GM18909 (cell line): ENCODE measurements at regions not wholly inside any gene's neighbourhood (a gene's known extent, or its start where the extent isn't known, plus 50 kb on each side); places are given as distances from the start of the nearest gene placed in this dataset.

ENCODE experiments used
- ATAC-seq: cut with Tn5 transposase; IDR thresholded peaks from one replicate; pipeline ENCODE4 v1.9.1; 2021; ENCODE audit warnings: mild to moderate bottlenecking; ENCODE audit not compliant: unreplicated experiment, poor library complexity

DNA sequence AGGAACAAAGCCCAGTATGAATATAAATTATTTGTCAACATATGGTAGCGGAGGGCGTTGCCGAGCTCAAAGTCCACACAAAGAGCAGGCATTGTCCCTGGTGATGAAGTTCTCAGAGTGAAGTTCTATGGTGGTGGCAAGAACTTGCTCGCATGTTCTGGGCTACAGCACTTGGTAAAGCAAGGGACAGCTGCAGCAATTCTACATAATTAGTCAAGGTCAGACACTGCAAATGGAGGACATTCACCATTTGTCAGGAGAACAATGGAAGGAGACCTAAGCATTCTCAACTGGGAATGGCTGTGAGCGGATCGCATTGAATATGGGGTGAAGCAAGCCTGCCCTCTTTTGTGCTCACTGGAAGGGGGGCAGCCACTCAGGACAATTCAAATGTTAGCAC, 503.8 kb upstream of the ADAMTS16 start:
- no peak for ATAC-seq

DNA sequence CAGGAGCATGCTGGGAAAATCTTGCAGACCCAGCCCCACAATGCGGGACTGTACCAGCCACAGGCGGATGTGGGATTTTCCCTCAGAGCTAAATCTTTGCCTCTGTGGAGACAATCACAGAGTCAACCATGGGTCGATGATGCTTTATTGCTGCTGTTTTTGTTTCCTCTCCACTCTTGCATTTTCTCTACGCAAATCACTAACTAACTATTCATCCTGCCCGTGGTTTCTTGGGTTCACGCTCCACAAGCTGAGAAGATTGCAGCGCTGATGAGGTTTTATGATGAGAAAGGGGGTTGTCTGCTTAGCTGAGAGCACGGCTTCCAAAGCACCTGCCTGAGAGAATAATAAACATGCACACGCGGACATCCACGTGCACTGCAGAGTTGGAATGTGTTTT, 500.2 kb upstream of the ADAMTS16 start:
- no peak for ATAC-seq

DNA sequence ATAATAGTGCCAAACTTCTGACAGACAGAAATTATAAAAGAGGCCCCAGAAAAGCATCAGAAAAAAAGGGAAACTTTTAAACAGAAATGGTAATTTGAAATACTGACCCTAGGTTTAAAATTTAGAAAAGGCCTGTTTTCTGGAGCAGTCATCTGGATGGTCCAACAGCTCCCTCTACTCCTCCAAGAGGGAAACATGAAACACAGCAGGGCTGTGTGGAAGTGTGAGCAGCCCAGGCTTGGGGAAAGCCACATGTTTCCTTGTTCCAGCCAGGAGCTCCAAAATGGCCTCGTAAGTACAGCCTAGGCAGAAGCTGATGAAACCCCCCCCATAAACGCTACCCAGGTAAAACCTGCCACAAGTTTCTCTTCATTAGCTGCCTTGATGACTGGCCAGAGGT, 499.3 kb upstream of the ADAMTS16 start:
- no peak for ATAC-seq

DNA sequence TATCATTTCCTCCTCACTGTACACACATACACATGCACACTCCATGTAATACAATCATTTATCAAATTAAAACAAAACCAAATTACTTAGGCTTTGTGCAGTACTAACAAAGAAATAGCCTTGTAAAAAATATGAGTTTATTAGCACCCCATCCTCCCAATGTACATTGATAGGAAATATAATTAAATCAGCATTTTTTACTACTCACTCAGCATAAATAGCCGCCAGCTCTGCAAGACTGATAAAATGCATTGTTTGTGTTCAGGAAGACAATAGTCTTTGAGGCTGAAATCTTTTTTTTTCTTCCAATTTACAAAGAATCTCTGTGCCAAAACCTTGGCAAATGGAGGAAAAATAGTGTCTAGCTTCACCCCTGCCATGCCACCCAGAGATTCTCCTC, 497.6 kb upstream of the ADAMTS16 start:
- no peak for ATAC-seq

DNA sequence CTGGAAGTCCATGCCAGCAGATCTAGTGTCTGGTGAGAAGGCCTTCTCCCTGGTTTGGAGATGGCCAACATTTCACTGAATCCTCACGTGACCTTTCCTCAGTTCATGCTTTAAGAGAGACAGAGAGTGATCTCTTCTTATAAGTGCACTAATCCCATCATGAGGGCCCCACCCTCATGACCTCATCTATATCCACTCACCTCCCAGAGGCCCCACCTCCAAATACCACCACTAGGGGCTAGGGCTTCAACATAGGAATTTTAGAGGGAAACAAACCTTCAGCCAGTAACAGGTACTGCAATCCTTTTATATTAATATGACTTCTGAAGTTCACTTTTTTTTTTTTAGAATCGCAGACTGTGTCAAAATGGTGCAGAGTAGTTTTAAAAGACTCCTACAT, 496.9 kb upstream of the ADAMTS16 start:
- ATAC-seq = no peak

DNA sequence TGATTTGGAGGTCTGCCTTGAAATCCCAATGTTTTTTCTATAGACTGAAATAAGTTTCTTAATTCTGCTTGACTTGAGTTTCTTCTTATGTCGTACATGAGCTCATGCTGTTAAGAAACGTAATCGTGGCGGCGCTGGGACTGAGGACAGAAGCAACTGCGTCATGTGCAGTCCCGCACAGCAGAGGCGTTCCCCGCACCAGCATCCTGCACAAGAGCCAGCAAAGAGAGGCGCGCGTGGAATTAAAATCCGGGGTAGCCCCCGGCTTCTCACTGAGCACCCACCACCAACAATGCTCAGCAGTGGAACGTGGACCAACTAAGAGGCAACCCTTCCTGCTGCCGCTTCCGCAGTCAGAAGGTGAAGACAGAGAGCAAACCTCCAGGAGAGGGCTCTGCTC, 496.2 kb upstream of the ADAMTS16 start:
- ATAC-seq = no peak

DNA sequence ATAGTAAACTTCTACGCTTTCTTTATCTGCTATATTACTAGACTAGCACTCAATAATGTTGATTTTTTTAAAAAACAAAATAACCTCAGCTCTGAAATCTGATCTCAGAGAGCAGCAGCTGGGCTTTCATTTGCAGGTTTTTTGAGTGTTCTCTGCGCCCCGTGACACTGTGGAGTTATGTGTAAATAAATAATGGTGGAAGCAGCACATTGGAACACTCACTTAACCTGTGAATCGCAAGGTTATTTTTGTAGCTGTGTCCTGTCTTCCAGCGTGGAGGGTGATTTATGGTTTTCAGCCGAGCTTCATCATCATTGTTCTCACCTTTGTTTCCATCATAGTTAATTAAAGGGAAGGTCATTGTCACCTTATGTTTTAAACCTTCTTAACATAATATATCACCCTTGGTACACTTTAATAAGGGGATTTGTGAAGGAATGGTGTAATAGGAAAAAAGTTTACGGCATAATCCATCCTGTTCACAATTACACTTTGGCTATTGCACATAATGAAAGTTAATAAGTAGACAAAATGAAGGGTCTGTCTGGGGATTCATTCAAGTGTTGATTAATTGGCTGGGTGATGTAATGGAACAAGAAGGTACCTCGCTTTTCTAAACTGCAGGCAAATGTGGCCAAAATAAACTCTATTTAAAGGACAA, 493.3 kb upstream of the ADAMTS16 start:
- no peak for ATAC-seq

DNA sequence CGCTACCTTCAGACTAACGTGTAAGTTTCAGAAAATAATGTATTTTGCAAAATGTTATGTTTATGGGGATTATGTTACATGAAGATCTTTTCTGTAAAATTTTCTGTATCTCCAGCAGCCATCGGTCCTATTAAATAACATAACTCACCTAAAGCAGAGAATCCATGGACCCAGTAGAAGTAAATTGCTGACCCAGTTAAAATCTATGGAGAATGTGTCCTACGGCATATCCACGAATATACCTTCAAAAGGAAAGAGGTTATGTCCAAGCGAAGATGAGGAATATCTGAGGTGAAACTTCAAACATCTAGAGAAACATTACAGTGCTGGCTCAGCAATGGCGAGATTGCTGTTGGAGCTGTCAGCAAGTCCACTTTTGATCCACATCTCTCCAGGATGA, 492.2 kb upstream of the ADAMTS16 start:
- no peak for ATAC-seq

DNA sequence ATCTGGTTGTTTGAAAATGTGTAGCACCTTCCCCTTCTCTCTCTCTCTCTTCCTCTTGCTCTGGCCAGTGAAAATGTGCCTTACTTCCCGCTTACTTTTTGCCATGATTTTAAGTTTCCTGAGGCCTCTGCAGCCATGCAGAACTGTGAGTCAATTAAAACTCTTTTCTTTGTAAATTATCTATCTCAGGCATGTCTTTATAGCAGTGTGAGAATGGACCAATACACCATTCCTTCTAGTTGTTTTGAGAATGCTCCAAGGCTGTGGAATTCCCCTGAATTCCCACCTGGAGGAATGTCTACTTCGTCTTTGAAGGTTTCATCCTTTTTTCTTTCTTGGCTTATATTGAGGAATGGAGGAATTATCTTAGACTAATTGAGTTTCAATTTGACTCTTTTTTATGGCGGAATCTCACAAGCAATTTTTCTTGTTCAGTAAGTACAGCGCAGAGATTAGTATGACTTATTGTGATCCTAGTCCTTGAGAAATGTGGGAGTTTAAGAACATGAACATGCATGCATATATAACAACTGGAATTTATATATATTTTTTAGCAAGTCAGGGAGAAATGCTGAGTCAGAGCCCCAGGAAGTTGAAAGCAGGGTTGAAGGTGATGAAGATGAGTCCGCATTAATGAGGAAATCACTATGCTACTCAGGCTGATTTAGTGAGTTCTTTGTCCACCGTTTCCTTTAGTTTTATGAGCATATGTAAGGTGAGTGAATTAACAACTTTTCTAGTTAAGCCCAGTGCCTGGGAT, 488.1 kb upstream of the ADAMTS16 start:
- ATAC-seq = no peak

DNA sequence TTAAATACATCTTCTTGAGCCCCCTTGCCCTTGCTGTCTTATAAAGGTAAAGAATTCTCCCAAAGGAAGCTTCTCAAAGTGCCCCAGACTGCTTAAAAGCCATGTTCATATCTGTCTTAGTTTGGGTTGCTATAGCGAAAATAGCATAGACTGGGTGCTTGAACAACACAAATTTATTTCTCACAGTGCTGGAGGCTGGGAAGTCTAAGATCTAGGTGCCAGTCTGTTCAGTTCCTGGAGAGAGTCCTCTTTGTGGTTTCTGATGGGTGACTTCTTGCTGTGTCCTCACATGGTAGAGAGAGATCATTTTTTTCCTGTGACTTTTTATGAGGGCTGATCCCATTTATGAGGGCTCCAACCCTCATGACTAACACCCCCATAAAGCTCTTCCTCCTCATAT, 486.7 kb upstream of the ADAMTS16 start:
- no peak for ATAC-seq

DNA sequence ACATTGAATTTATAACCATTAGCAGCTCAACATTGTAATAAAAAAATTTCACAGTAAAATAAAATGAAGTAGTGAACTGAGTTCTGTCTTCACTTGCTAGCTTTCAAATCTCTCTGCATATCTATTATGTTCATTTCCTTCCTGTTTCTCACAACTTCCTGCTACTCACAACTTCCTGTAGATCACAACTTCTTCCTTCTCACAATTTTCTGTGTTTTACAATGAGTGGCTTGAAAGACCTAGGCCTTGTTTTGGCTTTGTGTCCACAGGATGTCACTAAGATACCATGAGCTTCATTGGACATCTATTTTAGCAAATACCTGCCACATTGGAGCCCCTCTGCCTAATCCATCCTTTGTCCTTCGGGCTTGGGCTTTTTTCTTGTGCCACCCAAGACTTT, 480.3 kb upstream of the ADAMTS16 start:
- ATAC-seq = no peak

DNA sequence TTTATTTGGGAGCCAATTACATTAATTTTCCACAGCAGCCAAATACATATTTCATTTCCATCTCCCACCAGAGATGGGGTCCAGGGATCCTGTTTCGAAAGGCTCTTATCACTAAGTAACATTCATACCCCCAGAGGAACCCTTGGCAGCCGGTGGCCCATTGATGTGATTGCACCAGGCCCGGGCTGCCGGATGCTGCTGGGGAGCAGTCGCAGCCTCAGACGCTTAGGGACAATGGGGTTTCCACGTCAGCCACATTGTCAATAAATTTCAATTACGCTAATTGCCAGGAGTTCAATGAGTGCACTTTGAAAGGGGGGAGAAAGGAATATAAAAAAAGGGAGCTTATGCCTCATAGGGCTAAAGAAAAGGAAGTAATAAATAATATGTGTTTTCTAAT, 478.8 kb upstream of the ADAMTS16 start:
- no peak for ATAC-seq

DNA sequence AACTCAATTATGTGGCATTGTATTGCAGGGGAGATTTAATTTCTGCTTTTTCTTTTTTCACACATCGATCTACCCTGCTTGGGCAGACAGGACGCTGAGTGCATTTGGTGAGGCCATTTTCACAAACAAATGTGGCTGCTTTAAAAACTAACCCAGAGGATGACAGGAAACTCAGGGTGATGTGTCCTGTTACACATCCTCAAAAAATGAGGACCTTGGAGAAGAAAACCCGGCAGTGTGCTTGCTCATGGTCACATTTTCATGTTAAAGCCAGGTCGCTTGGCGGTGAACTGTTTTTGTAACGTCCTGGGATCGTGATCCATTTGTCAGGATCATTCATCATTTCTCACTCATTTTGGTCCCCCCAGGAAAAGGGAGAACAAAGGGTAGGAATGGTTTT, 478.3 kb upstream of the ADAMTS16 start:
- ATAC-seq = no peak

DNA sequence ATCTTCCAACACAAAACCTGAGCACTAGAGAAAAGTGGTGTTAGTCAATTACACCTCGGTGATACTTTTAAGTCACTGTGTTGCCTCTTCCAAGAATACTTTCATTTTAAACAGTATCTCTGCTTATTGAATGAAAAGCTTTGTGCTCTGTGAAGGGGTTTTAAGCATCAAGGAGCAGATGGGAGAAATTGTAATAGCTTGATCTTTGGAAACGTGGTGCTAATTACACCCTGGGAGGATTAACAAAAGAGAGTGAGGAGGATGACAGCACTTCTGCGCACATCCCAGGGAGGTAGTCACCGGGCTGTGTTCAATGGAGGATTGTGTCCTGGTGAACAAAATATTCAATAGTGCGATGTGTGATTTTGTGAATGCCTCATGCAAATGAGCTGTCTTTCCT, 477.4 kb upstream of the ADAMTS16 start:
- ATAC-seq = no peak

DNA sequence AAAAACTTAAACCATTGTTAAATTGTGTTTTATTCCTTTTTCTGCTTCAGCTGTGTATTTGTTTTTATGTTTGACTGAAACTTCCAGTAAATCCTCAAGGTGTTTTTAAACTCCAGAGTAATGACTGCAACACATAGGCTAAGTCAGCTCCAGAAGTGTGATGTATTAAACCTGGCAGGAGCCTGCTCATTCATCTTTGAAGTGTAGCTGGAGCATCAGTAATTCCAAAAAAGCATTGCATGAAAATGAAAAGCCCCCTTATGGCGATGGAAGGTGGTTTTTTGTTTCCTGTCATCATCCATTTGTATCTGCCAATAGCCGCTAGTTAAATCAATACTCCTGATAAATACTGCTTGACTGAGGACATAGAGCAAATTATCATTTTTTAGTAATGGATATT, 474.2 kb upstream of the ADAMTS16 start:
- ATAC-seq = no peak

DNA sequence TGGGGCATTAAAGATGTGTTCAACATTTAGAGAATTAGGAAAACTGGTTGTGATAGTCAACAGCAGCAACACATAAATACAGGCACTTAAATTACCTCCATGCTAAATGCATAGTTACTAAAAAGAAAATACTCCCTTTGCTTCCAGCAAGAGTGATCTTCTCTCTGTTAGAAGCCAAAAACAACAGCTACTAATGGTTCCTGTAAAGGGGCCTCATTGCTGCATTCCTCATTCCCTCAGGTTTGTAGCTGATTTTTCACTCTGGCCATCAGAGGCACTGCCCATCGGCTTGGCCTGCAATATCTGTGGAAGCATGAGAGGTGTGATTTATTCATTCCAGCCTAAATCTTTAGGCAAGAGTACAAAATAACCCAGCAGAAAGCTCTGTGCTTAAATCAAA, 466.0 kb upstream of the ADAMTS16 start:
- no peak for ATAC-seq

DNA sequence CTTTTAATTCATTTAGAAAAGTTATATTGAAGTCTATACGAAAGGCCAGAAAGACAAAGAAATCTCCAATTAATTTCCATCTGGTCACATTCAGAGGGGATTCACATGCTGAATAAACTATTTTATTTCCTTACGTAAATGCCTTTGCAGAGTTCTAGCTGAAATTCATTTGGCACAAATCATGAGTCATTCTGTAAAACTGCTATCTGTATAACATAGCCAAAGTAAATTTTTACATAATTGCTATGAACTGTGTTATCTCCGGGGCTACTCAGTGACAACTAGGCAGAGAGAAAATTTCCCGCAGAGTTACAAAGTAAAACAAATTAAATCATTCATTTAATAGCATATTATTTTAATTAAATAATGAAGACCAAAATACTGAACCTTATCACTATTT, 463.2 kb upstream of the ADAMTS16 start:
- ATAC-seq = no peak

DNA sequence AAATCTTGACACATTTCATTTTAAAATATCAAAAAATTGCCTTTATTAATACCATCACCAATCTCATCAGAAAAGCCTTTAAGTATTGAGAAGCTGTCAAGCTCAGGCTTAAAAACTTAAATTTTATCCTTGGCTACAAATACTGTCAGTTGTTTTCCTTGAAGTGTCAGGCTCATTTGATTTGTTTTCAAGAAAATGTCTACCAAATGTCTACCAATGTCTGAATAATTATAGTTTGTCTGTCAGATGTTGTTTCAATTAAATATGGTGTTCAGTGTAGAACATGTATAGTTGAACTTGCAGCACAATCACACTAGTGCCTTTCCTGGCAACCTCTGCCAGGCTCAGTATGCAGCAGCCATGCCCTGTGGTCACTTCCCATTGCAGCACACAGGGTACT, 455.2 kb upstream of the ADAMTS16 start:
- ATAC-seq = no peak

DNA sequence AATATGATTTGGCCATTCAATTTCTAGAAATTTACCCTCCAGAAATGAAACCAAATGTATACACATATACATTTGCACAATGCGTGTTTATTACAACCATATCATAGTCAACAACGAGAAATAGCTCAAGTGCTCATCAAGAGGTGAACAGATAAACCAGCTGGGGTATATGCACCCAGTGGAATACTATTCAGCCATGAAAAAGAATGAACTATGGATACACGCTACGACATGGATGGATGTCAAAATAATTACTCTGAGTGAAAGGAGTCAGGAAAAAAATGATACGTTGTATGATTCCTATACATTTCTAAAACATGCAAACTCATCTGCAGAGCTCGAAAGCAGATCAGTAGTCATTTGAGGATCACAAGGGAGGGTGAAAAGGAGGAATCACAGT, 441.5 kb upstream of the ADAMTS16 start:
- no peak for ATAC-seq

DNA sequence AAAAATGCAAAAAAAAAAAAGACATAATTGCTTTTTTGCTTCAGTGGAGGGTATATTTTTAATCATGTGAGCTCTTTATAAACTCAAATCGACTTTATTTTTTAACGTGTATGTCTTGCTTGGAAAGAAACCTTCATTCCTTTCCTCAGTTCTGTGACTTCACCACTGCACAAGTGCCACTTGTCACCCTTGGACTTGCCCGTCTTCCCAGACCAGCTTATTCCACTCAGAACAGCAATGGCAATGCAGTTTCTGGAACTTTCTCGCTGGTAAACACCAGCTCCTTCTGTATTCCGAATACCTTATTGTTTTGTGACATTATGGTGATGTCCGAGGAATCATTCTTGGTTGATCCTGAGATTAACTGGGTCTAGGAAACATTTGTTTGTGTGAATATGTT, 440.5 kb upstream of the ADAMTS16 start:
- no peak for ATAC-seq

DNA sequence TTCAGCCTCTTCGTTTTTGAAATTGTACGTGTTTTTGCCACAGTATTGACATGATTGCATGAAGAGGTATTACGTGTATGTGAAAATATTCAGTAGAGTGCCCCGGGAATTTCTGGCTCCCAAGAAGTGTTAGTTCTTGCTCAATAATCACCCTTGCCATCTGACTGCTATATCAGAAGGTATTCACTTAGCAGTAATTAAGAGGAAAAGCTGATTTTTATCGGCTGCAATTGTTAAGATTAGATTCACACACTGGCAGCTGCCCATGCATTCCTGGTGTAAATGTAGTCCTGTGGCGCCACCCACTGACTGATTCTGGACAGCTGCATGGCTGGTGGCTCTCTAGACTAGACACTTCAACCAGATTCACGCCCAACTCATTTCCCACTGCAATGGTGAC, 440.1 kb upstream of the ADAMTS16 start:
- no peak for ATAC-seq

DNA sequence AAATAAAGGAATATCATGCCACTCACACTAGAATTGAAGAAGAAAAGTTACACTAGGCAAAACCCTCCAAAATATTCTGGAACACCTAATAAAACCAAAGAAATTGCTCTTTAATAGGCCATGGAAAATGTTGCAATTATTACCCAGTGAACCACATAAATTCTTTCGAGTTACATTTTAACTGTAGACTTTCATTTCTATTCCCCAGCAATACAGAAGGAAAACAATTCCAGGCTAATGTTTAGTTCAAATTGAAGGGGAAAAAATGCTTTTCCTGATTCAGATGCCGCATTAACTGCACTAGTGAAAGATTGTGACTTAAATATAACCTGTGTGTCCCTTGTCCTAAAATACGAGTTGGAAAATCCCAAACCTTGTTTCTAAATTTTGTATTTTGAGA, 439.3 kb upstream of the ADAMTS16 start:
- no peak for ATAC-seq
